ENCODE measurements at regions not wholly inside any gene's neighbourhood (a gene's known extent, or its start where the extent isn't known, plus 50 kb on each side); places are given as distances from the start of the nearest gene placed in this dataset.

DNA sequence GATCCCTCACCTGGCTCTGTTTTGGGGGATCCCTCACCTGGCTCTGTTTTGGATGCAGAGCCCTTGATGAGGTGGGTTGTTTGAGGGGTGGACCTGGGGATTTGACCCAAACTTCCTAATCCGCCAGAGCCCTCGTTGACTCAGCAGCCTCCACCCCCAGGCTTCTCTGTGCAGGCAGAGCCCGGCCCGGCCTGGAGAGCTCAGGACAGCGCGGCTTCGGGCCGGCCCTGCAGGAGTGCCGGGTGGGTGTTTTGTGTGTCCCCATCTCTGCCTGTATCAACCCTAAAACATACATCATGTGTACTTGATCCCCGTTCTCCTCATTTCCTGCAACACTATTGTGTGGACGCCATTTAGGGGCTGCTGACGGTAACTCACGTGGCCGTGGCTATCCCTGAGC lies 124.2 kb downstream of the SIK1 start:
- 92% methylated on average over 11 of the region's 14 CpGs for WGBS (ENCODE audit: missing lambda C conversion rate)
- POLR2A ChIA-PET, result no interaction called here
- peaks cover 16% of the 10 kb centered on the region for H3K4me1 ChIP-seq
- H3K4me3 ChIP-seq, result no peak overlapping the region
- no peaks in the 10 kb centered on the region for H3K9me3 ChIP-seq
- CTCF ChIA-PET, result interaction anchor here (1.7 kb wide), 1 partner anchor 8 kb away, joined by 5 read pairs; no protein-coding TSS in a partner anchor
- DNase-seq (ENCODE audit: low read depth in 1 of 2, low spot score in 1 of 2) (no peak), ATAC-seq (no peak), FAIRE-seq (no peak)
- H3K4me2 ChIP-seq, result no peak overlapping the region
- TF ChIP-seq MYC (IDR thresholded peaks at IDR 0.05; ENCODE audit: borderline replicate concordance, low read length), result no peak
- no peak for TF ChIP-seq RNF2 (IDR thresholded peaks at IDR 0.05; ENCODE audit: borderline replicate concordance, low read depth)
- H3K27ac ChIP-seq, result peak overlapping the region in 1 of 2 experiments; percentile 16; a peak in 1 of 6 replicates

- no peak for FAIRE-seq
- DNase-seq (ENCODE audit: low read depth in 1 of 2, low spot score in 1 of 2), result no peak
- H3K4me1 ChIP-seq, result peaks cover 10% of the 10 kb centered on the region
- ATAC-seq, result no peak
- TF ChIP-seq HOXB13 (CRISPR knock-in tag; IDR thresholded peaks at IDR 0.05; ENCODE audit: low read depth) (no peak), TP53 (CRISPR knock-in tag; IDR thresholded peaks at IDR 0.05) (no peak), RNF2 (IDR thresholded peaks at IDR 0.05; ENCODE audit: borderline replicate concordance, low read depth) (no peak), KDM1A (IDR thresholded peaks at IDR 0.05; ENCODE audit: low read depth) (no peak), HEYL (CRISPR knock-in tag; IDR thresholded peaks at IDR 0.05) (no peak), JUNB (IDR thresholded peaks at IDR 0.05) (no peak)
- ChIA-PET CTCF (interaction anchor here (1.7 kb wide), 1 partner anchor 8 kb away, joined by 5 read pairs; no protein-coding TSS in a partner anchor), POLR2A (no interaction called here)
- 92% methylated on average over 10 of the region's 23 CpGs for WGBS (ENCODE audit: missing lambda C conversion rate)
- H3K4me3 ChIP-seq, result no peak overlapping the region
- no peaks in the 10 kb centered on the region for H3K9me3 ChIP-seq
- H3K27ac ChIP-seq, result no peak overlapping the region
- H3K4me2 ChIP-seq, result no peak overlapping the region
Observed at GRCh38 chr21:43302062-43302700, 124.8 kb downstream of the SIK1 start.

DNA sequence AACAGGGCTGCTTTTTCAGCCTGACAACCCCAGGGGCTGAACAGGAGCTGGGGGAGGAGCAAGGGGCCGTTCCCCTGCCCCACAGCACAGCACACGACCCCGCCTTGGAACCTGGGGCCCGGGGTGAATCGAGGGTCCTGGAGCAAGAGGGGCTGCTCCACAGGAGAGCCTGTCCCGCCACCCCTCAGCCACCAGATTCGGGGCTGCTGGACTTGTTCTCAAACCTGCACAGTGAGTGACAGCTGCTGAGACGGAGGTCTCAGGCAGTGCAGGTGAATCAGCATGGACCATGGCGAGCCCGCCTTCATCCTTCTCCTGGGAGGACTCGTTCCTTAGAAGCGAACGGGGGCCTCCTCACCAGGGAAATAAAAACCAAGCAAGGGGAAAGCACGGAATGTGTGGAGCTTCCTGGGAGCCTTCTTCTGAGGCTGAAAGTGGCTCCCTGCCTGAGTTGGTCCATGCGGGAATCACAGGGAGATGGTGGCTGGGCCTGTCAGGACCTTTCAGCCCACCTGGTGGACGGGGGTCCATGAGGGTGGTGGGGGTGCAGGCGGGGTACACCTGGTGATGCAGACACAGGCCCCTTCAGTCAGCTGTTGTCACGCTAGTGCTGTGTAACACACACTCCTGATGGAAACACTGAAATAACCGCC lies 125.4 kb downstream of the SIK1 start:
- H3K4me3 ChIP-seq, result no peak overlapping the region
- TF ChIP-seq, protein P1, sequence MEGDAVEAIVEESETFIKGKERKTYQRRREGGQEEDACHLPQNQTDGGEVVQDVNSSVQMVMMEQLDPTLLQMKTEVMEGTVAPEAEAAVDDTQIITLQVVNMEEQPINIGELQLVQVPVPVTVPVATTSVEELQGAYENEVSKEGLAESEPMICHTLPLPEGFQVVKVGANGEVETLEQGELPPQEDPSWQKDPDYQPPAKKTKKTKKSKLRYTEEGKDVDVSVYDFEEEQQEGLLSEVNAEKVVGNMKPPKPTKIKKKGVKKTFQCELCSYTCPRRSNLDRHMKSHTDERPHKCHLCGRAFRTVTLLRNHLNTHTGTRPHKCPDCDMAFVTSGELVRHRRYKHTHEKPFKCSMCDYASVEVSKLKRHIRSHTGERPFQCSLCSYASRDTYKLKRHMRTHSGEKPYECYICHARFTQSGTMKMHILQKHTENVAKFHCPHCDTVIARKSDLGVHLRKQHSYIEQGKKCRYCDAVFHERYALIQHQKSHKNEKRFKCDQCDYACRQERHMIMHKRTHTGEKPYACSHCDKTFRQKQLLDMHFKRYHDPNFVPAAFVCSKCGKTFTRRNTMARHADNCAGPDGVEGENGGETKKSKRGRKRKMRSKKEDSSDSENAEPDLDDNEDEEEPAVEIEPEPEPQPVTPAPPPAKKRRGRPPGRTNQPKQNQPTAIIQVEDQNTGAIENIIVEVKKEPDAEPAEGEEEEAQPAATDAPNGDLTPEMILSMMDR (IDR thresholded peaks at IDR 0.05), result no peak
- no peak for TF ChIP-seq CHD2 (IDR thresholded peaks at IDR 0.05; ENCODE audit: low read length, partially characterized antibody)
- no peak for DNase-seq (ENCODE audit: low read depth in 1 of 2, low spot score in 1 of 2)
- peaks cover 4% of the 10 kb centered on the region for H3K4me1 ChIP-seq
- H3K4me2 ChIP-seq, result no peak overlapping the region
- 79% methylated on average over 9 of the region's 19 CpGs for WGBS (ENCODE audit: missing lambda C conversion rate)
- no peak for ATAC-seq
- FAIRE-seq, result no peak
- POLR2A ChIA-PET, result no interaction called here
- no peaks in the 10 kb centered on the region for H3K9me3 ChIP-seq
- CTCF ChIA-PET, result no interaction called here
- 0 out of 6 replicates have a peak overlapping the region, but pooled peaks of 1 of the 2 experiments have one; percentile 16 for H3K27ac ChIP-seq

DNA sequence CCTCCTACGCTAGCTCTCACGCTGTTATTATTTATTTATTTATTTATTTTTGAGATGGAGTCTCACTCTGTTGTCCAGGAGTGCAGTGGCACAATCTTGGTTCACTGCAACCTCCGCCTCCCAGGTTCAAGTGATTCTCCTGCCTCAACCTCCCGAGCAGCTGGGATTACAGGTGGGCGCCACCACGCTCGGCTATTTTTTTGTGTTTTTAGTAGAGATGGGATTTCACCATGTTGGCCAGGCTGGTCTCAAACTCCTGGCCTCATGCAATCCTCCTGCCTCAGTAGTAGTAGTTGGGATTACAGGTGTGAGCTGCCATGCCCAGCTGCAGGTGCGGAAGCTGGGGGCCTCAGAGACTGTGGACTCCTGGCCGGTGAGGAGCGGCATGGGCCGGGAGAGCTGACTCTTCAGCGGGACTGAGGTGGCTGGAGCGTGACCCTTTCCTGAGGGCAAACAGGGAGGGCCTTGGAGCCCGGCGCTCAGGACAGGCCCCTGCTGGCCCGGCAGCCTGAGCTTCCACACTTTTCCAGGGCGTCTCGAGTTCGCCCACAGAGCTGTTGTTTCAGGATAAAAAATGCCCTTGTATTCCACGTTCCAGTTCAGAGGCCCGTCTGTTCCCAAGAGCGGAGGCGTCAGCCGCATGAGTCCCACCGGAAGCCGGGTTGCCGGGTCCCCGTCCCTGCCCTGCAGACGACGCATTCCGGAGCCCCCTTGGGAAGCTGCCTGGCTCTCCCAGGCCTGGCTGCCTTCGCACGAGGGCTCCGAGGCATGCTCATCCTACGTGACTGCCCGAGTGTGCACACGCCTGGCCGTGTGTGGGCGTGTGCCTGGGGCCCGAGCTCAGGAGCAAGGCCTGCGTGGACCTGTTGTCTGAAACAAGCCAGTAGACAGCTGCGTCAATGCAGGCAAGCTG lies 126.2 kb downstream of the SIK1 start:
- Histone ChIP-seq H3K4me1 (no peaks in the 10 kb centered on the region), H3K4me3 (no peak overlapping the region), H3K4me2 (no peak overlapping the region), H3K27ac (0 out of 6 replicates have a peak overlapping the region, but pooled peaks of 1 of the 2 experiments have one; percentile 16), H3K9me3 (peaks cover 8% of the 10 kb centered on the region; the same call in 2 of the 3 replicates)
- no peak for FAIRE-seq
- CTCF ChIA-PET, result no interaction called here
- DNase-seq (ENCODE audit: low read depth in 1 of 2, low spot score in 1 of 2), result no peak
- no peak for TF ChIP-seq RARB (CRISPR knock-in tag; IDR thresholded peaks at IDR 0.05)
- no peak for TF ChIP-seq RFX5 (IDR thresholded peaks at IDR 0.05)
- POLR2A ChIA-PET, result no interaction called here
- ATAC-seq, result no peak
- WGBS (ENCODE audit: missing lambda C conversion rate), result 93% methylated on average over 23 of the region's 42 CpGs
